ENCODE measurements at regions not wholly inside any gene's neighbourhood (a gene's known extent, or its start where the extent isn't known, plus 50 kb on each side); places are given as distances from the start of the nearest gene placed in this dataset.
A peak's percentile ranks its signal among the peaks of the same experiment; 100 is the strongest.

GRCh38 chr10:88164471-88164870, 301.0 kb downstream of the PTEN start:
- DNase-seq (ENCODE audit: low spot score) (no peak), FAIRE-seq (no peak)

- DNase-seq (ENCODE audit: low spot score) (no peak), FAIRE-seq (no peak)
Observed at GRCh38 chr10:88165849-88166271, 302.4 kb downstream of the PTEN start.

GRCh38 chr10:88168171-88169036, 305.0 kb downstream of the PTEN start:
- FAIRE-seq (no peak), DNase-seq (ENCODE audit: low spot score) (no peak)

DNA sequence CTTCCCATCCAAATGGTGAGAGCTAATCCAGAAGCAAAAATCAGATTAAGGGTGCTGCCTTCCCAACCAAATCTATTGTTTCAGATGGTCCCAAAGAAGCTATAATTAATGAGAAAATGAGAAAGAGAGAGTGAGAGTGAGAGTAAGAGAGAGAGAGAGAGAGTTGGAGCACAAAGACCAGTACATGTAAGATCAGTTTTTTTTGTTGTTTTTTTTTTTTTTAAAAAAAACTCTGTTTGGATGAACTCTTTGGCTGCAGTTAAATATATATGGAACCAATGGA, 305.6 kb downstream of the PTEN start:
- DNase-seq (ENCODE audit: low spot score): no peak
- FAIRE-seq: no peak

GRCh38 chr10:88170628-88171027, 307.2 kb downstream of the PTEN start:
- DNase-seq (ENCODE audit: low spot score) (no peak), FAIRE-seq (no peak)

DNA sequence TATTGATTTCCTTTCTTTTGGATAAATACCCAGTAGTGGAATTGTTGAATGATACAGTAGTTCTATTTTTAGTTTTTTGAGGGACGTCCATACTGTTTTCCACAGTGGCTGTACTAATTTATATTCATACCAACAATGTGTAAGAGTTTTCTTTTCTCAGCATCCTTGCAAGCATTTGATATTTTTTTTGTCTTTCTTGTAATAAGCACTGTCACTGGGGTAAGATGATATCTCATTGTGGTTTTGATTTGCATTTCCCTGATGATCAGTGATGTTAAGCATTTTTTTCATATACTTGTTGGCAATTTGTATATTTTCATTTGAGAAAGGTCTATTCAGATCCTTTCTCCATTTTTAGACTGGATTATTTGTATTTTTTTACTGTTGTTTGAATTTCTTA, 308.7 kb downstream of the PTEN start:
- no peak for DNase-seq (ENCODE audit: low spot score)
- no peak for FAIRE-seq

- DNase-seq (ENCODE audit: low spot score) (no peak), FAIRE-seq (no peak)
Observed at GRCh38 chr10:88174391-88174790, 311.0 kb downstream of the PTEN start.

- FAIRE-seq: no peak
- DNase-seq (ENCODE audit: low spot score): no peak
Observed at GRCh38 chr10:88178758-88179157, 315.3 kb downstream of the PTEN start.

DNA sequence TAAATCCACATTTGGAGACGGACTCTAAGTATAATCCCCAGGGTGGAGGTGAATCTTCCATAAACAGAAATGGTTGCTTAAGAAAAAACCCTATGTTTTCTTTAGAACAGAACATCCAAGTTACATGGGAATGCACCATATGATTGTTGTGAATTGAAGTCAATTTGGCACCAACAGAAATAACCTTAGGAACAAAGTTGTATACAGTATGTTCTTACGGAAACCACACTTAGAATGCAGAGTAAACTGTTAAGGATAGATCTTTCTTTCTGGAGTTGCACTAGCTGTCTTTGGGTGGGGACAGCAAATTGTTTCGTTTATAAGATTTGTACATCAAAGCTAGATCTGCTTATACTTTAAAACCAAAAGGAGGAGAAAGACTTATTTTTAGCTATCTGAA, 316.4 kb downstream of the PTEN start:
- no peak for FAIRE-seq
- DNase-seq (ENCODE audit: low spot score): no peak

GRCh38 chr10:88181902-88182600, 318.6 kb downstream of the PTEN start:
- FAIRE-seq (no peak), DNase-seq (ENCODE audit: low spot score) (no peak)

GRCh38 chr10:88182601-88182930, 319.1 kb downstream of the PTEN start:
- no peak for DNase-seq (ENCODE audit: low spot score)
- no peak for FAIRE-seq

DNA sequence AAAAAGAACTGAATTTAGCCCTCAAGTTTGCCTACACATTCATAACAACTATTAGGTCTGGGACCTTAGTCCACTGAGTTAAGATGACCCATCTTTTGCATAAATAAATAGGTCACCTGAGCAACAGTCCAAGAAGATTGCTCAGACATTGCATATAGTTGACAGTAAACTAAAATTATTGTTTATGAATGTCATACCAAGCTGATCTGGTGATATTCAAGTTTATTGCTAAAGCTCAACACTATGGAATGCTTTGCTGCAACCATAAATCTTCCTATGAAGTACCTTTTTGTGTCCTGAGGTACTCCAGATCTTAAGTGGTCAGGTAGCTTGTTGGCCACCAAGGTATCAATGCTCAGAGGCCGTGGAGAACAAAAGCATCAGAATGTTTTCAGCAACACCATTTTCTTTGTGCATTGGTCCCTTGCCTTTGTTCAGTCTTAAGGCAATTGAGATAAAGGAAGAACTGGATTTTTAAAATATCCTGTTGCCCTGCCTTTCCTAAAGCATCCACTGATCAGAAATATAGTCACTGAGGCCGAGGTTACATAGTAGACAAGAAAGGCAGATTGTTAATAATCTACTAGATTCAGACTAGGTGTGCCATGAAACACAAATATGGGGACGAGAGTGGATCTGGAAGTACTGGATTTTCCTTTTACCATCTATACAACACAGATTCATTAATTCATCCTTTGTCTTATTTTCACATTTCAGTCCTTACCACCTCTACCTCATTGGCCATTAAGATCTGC, 321.3 kb downstream of the PTEN start:
- no peak for FAIRE-seq

GRCh38 chr10:88185830-88186229, 322.4 kb downstream of the PTEN start:
- FAIRE-seq (no peak), DNase-seq (ENCODE audit: low spot score) (no peak)

More for the DNA sequence above, 321.3 kb downstream of the PTEN start:
- no peak for DNase-seq (ENCODE audit: low spot score)

GRCh38 chr10:88186335-88186734, 322.9 kb downstream of the PTEN start:
- no peak for FAIRE-seq
- DNase-seq (ENCODE audit: low spot score): no peak

DNA sequence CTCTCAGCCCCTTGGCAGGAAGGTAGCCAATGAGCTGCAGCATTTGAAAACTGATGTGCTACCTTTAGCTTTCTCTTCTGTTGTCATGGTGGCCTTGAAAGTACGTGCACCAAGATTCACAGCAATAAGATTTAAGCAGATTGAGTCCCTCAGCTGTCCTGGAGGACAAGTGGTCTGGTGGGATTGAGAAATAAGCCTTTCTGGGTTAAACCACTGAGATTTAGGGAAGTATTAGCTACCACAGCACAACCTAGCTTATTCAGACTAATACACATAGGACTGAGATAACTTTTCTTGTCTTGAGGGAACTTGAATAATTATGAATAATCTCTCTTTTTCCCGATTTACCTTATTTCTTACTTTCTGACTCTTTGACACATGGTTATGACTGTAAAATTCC, 324.0 kb downstream of the PTEN start:
- no peak for FAIRE-seq
- no peak for DNase-seq (ENCODE audit: low spot score)

DNA sequence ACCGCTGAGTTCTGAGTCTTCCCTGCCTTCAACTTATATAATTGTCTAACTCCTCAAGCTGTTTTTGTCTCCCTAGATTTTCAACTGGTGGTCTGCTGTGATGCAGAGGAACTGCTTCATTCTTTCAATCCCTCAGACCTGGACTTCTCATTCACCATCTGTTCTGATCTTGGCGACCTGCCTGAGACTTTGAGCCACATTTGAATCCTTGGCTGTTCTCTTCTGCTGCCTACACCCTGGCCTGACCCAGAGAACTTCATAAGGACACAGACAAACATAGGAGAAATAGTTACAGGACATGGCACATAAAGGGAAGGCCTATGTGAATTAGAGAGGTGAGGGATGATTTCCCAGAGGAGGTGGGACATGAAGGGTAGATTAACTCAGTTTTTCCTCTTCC, 326.7 kb downstream of the PTEN start:
- FAIRE-seq (no peak), DNase-seq (ENCODE audit: low spot score) (no peak)

- DNase-seq (ENCODE audit: low spot score) (no peak), FAIRE-seq (no peak)
Observed at GRCh38 chr10:88190540-88191235, 327.3 kb downstream of the PTEN start.

GRCh38 chr10:88193018-88193417, 329.6 kb downstream of the PTEN start:
- FAIRE-seq (no peak), DNase-seq (ENCODE audit: low spot score) (no peak)

DNA sequence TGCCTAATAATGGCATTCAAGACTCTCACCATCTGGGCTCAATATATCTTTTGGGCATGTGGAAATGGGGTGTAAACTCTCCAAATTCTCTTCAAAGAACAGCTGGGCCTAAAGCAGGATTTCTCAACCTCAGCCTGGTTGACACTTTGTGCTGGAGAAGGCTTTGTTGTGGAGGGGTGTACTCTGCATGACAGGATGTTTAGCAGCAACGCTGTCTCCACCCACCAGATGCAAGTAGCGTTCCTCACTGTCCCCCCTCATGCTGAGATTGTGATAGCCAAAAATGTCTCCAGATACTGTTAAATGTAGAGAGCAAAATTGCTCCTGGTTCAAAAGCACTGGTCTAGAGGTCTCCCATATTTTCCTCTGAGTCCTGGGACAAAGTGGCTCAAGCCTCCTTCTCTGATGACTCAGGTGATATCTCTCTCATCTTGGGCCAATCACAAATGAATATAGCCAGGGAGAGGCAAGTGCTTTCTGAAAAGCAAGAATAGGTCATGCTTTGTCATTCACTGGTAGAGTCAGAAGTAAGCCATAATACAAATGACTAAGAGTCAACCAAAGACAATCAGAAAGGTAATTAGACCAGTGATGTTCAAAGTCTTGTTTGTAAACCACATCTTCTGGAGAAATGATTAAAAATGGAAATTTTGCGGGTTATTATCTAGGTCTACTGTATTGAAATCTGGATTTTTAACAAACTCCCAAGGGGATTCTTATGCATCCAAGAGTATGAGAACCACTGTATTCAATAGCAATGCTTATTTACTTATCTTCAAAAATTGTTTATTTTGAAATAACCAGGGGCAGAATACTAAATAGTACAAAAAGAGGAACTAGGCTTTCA, 330.8 kb downstream of the PTEN start:
- DNase-seq (ENCODE audit: low spot score): peak; percentile 38
- FAIRE-seq: no peak

DNA sequence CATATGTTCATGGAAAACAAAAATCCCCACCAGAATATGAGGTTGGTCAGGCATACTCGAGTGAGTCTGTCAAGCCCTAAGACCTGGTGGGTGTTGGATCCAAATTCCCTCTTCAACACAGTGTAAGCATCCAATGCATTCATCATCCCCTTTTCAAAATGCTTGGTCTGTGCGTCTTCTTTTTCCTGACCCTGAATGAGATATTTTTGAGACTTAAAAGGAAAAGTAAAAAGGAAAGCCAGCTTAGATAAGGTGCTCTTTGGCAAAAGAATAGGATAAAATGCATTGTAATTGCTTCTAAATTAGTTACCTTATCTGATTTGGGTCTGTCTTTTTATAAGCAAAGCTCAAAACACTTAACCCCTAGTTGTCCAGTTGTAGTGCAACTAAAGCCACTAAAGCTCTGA, 331.5 kb downstream of the PTEN start:
- no peak for DNase-seq (ENCODE audit: low spot score)
- FAIRE-seq: no peak

DNA sequence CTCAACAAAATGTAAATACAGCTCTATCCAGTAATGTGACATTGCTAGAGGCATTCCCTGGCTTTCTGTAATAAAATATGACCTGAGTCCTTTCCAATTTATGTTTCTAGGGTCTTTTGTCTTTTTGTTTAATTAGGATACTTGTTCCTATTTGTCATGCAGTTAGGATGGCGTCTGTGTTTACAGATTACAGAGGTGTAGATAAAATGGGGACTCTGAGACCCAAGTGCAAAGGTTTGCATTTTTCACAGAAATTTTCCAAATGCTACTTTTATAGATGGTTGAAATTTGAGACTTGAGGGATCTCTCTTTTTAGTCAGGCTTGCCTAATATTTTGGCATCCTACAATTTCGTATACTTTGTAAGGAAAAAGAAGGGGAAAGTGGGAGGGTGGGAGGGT, 332.4 kb downstream of the PTEN start:
- FAIRE-seq: no peak
- DNase-seq (ENCODE audit: low spot score): no peak
